ENCODE measurements at regions not wholly inside any gene's neighbourhood (a gene's known extent, or its start where the extent isn't known, plus 50 kb on each side); places are given as distances from the start of the nearest gene placed in this dataset.

GRCh38 chr2:208711598-208711997, 305.0 kb downstream of the PTH2R start:
- no peak overlapping the region for H3K4me3 ChIP-seq (replicated peaks in 1 of 3)
- no peak for DNase-seq
- no peaks in the 10 kb centered on the region for H3K27me3 ChIP-seq
- intact Hi-C loops (cut with DNase I), result no loop called here
- no peak overlapping the region for H3K27ac ChIP-seq
- TF ChIP-seq, protein P1, sequence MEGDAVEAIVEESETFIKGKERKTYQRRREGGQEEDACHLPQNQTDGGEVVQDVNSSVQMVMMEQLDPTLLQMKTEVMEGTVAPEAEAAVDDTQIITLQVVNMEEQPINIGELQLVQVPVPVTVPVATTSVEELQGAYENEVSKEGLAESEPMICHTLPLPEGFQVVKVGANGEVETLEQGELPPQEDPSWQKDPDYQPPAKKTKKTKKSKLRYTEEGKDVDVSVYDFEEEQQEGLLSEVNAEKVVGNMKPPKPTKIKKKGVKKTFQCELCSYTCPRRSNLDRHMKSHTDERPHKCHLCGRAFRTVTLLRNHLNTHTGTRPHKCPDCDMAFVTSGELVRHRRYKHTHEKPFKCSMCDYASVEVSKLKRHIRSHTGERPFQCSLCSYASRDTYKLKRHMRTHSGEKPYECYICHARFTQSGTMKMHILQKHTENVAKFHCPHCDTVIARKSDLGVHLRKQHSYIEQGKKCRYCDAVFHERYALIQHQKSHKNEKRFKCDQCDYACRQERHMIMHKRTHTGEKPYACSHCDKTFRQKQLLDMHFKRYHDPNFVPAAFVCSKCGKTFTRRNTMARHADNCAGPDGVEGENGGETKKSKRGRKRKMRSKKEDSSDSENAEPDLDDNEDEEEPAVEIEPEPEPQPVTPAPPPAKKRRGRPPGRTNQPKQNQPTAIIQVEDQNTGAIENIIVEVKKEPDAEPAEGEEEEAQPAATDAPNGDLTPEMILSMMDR (IDR thresholded peaks at IDR 0.05), result no peak
- no peak for TF ChIP-seq POLR2A (IDR thresholded peaks at IDR 0.05)
- no peaks in the 10 kb centered on the region for H3K4me1 ChIP-seq
- H3K36me3 ChIP-seq, result no peaks in the 10 kb centered on the region
- no peaks in the 10 kb centered on the region for H3K9me3 ChIP-seq

GRCh38 chr2:208713066-208713745, 306.6 kb downstream of the PTH2R start:
- no peak for DNase-seq
- H3K27me3 ChIP-seq, result no peaks in the 10 kb centered on the region
- no peaks in the 10 kb centered on the region for H3K4me1 ChIP-seq
- intact Hi-C loops (cut with DNase I), result no loop called here
- H3K9me3 ChIP-seq, result no peaks in the 10 kb centered on the region
- 65 to 70% methylated on average over 1 of the region's 1 CpG for WGBS, 2 donors
- H3K36me3 ChIP-seq, result no peaks in the 10 kb centered on the region
- no peak overlapping the region for H3K4me3 ChIP-seq (replicated peaks in 1 of 3)
- TF ChIP-seq, protein P1 (IDR thresholded peaks at IDR 0.05), result no peak
- no peak for TF ChIP-seq POLR2A (IDR thresholded peaks at IDR 0.05)
- H3K27ac ChIP-seq, result no peak overlapping the region

GRCh38 chr2:208718828-208719227, 312.2 kb downstream of the PTH2R start:
- Histone ChIP-seq H3K4me3 (replicated peaks in 1 of 3) (no peak overlapping the region), H3K36me3 (no peaks in the 10 kb centered on the region), H3K27ac (no peak overlapping the region), H3K4me1 (no peaks in the 10 kb centered on the region), H3K9me3 (no peaks in the 10 kb centered on the region), H3K27me3 (no peaks in the 10 kb centered on the region)
- WGBS, 2 donors, result 90 to 96% methylated on average over 2 of the region's 2 CpGs
- intact Hi-C loops (cut with DNase I), result no loop called here
- TF ChIP-seq POLR2A (IDR thresholded peaks at IDR 0.05), result no peak
- TF ChIP-seq, protein P1 (IDR thresholded peaks at IDR 0.05), result no peak
- DNase-seq, result no peak

DNA sequence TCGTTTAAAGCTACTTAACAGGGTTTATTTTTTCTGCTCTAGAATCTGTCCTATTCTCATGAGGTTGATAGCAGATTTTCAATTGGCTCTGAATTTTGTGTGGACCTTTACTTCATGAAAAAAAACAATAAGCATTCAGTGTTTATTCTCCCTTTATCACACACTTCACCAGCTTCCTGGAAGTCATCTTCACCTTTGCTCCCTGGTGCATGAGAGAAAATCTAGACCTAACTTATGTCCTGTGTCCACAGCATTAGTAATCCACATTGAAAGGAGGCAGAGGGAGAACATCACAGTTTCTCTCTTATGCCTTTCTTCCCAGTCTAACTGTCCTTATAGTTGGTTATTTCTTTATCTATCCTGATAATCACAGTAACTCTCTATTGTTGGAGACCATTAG, 316.1 kb downstream of the PTH2R start:
- intact Hi-C loops (cut with DNase I), result no loop called here
- H3K4me1 ChIP-seq, result no peaks in the 10 kb centered on the region
- H3K27ac ChIP-seq, result no peak overlapping the region
- no peak for DNase-seq
- TF ChIP-seq, protein P1 (IDR thresholded peaks at IDR 0.05), result no peak
- no peak for TF ChIP-seq POLR2A (IDR thresholded peaks at IDR 0.05)
- no peaks in the 10 kb centered on the region for H3K9me3 ChIP-seq
- no peak overlapping the region for H3K4me3 ChIP-seq (replicated peaks in 1 of 3)
- no peaks in the 10 kb centered on the region for H3K27me3 ChIP-seq
- H3K36me3 ChIP-seq, result no peaks in the 10 kb centered on the region
- 35 to 51% methylated on average over 1 of the region's 1 CpG for WGBS, 2 donors

DNA sequence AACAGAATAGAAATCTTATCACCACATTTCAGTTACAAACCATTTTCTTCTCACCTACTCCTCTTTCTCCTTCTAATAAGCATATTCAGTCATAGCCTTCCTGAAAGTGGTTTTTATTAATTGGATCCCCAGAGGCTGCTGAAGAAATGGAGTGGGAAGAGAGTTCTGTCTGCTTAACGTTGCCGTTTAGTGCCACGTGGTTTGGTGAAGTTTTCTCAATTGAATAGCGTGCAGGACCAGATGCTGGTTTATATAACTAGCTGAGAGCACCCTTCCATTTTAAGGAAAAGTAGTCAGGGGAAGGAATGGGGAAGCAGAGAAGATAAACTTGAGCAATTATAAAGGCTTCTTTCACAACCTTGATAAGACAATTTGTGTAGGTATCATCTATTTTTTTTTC, 318.7 kb downstream of the PTH2R start:
- no peak overlapping the region for H3K4me3 ChIP-seq (replicated peaks in 1 of 3)
- no peaks in the 10 kb centered on the region for H3K36me3 ChIP-seq
- H3K27ac ChIP-seq, result no peak overlapping the region
- no peaks in the 10 kb centered on the region for H3K27me3 ChIP-seq
- no peaks in the 10 kb centered on the region for H3K9me3 ChIP-seq
- TF ChIP-seq, protein P1 (IDR thresholded peaks at IDR 0.05), result no peak
- 55 to 56% methylated on average over 4 of the region's 4 CpGs for WGBS, 2 donors
- intact Hi-C loops (cut with DNase I), result no loop called here
- no peaks in the 10 kb centered on the region for H3K4me1 ChIP-seq
- no peak for DNase-seq
